HG03045 (cell line): ENCODE measurements at regions not wholly inside any gene's neighbourhood (a gene's known extent, or its start where the extent isn't known, plus 50 kb on each side); places are given as distances from the start of the nearest gene placed in this dataset.
"Not testable (repeated sequence)": the region's sequence is repeated elsewhere in the genome, so short reads cannot be mapped to it uniquely, and the experiment has no call there.

Source experiments
- ATAC-seq: cut with Tn5 transposase; IDR thresholded peaks from one replicate; pipeline ENCODE4 v1.9.1; 2021; ENCODE audit warnings: mild to moderate bottlenecking, moderate library complexity; ENCODE audit not compliant: unreplicated experiment

DNA sequence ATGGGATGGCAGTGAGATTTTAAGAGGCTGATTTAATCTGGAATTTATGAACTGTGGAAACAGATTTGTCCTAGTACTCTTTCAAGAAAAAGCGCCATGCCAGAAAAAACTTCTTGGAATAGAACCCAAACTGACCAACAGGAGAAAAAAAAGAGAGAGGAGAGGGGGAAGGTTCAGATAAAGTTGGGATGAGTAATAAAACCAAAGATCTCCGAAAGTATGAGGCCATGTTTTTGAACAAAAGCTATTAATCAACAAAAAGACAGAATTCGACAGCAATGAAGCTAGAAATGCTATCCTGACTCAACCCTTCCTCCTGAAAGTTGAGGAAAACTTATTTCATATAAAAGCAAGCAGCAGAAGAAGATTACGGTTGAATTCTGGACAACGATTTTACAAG, 135.5 kb downstream of the CEMIP2 start:
- ATAC-seq: no peak

- no peak for ATAC-seq
Measured at GRCh38 chr9:71630377-71630995, 137.8 kb downstream of the CEMIP2 start.

DNA sequence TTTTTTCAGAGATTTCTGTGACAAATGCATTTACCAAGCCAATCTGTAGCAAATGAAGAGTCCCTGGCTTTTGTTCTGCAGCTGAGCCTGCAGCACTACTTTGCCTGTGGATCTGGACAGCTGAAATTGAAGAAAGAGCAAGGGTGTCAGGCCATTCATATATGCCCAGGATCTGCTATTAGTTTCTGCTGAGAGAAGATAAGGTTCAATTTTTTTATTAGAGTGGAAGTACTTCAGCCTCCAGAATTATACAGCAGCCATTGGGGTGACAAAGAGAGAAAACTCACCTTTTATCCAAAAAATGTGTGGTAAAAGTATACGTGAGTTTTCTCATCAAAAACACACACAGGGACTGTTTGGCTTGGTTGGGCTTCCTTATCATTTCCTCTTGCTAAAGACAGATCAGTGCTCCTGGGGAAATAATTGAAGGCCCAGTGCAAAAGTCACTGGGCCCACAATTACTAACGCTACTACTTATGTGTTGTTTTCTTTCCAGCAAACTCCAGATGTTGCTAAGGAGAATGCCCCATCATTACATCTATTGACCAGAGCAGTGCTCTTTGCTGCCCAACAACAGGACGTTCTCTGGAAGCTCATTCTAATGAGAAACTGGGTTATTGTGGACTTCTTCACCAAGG, 138.6 kb downstream of the CEMIP2 start:
- no peak for ATAC-seq

DNA sequence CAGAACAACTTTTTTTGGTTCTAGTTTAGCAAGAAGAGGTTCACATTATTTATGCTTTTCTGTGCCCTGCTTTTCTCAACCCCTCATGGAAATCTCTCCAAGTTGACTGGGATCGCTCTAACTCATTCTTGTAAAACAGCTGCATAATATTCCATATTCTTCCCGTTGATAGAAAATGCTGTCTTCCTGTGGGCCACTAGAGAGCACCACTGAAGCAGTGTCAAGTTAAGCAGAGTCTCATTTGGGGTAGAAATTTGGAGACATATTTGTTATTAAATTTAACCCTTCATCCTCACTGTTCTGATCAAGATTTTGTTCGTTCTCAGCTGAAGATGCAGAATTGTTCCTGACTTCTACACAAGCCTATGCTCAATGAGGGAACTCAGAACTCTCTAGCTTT, 140.1 kb downstream of the CEMIP2 start:
- ATAC-seq: no peak

GRCh38 chr9:71627537-71627936, 140.8 kb downstream of the CEMIP2 start:
- no peak for ATAC-seq

DNA sequence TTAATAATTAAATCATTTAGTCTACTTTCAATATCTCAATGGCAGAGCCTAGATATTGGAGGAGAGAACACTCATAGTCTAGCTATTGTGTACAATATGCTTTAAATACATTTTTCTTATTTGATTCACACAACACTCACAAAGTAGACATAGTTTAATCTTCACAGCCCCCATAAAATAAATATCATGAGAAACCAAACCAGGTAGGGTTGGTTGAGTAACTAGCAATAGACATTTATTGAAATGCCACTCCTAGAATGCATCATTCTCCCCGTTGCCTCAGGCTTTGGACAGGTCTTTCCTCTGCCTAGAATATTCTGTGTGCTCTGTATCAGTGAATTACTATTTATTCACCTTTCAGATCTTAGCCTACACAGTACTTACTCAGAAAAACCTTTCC, 141.9 kb downstream of the CEMIP2 start:
- ATAC-seq: no peak

DNA sequence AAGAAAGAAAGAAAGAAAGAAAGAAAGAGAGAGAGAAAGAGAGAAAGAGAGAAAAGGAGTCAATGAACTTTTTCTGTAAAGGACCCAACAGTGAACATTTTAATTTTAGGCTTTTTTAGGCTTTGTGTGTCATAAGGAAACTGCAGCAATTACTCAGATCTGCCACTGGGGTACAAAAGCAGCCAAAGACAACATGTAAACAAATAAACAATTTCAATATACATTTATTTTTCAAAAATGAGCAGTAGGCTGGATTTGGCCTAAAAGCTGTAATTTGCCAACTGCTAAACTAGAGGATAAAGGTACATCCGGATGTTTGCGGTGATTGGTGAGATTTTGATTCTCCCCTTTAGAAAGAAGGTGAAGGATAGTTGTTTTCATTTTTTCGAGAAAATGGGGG, 143.6 kb downstream of the CEMIP2 start:
- no peak for ATAC-seq

- no peak for ATAC-seq
Measured at GRCh38 chr9:71620746-71621145, 147.6 kb downstream of the CEMIP2 start.

DNA sequence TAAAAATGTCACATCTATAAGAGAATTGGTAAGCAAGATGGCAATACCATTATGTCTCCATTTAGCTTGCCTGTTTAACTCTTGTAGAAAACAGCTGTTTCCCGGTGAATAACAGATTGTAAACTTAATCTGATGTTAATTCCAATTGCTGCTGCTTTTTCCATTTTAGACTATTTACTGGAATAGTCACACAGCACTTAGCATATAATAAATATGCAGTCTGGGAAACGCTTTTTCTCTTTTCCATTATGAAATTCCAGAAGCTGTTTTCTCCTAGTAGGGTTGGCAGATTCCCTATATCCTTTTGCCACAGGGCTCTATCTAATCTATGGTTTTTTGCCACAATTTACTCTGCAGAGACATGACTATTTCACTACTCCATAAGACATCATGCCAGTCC, 148.0 kb downstream of the CEMIP2 start:
- no peak for ATAC-seq

GRCh38 chr9:71619926-71620325, 148.4 kb downstream of the CEMIP2 start:
- no peak for ATAC-seq

GRCh38 chr9:71614409-71615010, 153.8 kb downstream of the CEMIP2 start:
- no peak for ATAC-seq

DNA sequence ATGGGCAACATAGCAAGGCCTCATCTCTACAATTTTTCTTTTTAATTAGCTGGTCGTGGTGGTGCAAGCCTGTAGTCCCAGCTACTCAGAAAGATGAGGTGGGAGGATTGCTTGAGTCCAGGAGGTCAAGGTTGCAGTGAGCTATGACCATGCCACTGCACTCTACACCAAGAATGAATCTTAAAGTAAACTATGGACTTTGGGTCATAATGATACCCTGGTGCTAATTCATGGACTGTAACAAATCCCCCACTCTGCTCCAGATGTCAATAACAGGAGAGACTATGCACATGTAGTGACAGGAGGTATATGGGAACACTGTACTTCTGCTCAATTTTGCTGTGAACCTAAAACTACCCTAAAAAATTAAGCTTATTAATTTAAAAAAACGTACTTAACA, 155.4 kb downstream of the CEMIP2 start:
- ATAC-seq: no peak

DNA sequence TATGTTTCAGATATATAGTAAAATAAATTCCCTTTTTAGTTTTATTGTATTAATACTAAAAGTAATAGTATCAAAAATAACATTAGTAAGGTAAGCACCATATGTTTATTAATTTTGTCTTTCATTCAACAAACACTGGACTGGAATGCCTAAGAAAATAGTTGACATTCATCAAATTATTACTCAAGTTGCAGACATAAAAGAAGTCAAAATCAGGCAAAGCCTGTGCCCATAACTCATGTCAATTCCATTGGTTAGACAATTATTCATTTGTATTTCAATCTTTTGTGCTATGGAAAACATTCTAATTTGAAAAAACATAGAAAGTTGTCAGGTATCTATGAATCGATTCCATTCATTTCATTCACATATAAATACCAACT, 158.9 kb downstream of the CEMIP2 start:
- no peak for ATAC-seq

DNA sequence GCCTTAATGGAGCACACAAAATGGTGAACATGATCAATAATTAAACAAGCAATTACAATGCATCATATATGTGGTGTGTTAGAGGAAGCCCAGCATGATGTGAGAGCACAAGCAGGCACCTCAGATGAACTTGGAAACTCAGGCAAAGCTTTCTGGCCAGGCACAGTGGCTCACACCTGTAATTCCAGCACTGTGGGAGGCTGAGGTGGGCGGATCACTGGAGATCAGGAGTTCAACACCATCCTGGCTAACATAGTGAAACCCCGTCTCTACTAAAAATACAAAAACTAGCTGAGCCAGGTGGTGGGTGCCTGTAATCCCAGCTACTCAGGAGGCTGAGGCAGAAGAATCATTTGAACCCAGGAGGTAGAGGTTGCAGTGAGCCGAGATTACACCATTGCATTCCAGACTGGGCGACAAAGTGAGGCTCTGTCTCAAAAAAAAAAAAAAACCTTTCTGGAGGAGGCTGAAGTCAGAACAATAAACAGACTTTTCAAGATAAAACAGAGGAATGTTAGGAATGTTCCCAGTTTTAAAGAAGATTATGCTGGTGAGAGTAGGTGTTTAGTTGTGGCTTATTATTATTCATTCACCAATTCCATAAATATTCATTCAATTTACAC, 159.4 kb downstream of the CEMIP2 start:
- ATAC-seq: no peak

DNA sequence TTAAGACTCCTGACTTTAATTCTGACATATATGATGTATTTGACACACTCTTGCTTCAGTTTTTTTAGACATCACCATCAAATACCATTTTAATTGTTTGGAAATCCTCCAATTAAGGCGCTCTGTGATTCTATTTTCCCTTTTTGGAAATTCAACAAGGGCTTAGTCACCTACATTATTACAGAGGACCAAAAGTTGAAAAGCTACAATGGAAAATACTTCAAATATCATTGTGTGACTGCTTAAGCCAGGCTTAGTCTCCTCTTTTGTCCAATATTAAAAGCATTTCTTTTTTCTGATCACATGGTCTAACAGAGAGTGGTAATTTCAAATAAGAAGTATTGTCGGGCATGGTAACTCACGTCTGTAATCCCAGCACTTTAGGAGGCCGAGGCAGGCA, 160.3 kb downstream of the CEMIP2 start:
- no peak for ATAC-seq

GRCh38 chr9:71607461-71607881, 160.8 kb downstream of the CEMIP2 start:
- ATAC-seq: no peak

- peak; percentile 95 for ATAC-seq
Measured at GRCh38 chr9:71604197-71605063, 163.9 kb downstream of the CEMIP2 start.

DNA sequence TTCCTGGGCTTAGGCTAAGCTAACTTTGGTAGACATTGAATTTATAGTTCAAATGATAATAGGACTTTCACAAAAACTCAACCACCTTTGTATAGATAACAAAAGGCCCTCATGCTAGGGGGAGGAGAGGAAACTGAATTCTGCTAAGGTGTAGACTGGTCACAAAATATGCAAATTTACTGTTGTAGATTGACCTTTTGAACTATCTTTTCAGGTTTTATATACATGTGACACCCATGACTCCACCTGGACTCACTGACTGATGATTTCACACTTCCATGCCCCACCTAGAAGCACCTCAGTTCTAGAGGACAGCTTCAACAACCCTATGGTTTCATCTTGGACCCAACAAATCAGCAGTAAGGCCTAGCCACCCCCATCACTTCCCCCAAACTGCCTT, 165.7 kb downstream of the CEMIP2 start:
- no peak for ATAC-seq

DNA sequence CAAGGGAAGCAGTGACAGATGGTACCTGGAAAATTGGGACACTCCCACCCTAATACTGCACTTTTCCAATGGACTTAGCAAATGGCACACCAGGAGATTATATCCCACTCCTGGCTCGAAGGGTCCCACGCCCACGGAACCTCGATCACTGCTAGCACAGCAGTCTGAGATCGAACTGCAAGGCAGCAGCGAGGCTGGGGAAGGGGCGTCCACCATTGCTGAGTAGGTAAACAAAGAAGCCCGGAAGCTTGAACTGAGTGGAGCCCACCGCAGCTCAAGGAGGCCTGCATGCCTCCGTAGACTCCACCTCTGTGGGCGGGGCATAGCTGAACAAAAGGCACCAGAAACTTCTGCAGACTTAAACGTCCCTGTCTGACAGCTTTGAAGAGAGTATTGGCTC, 172.6 kb downstream of the CEMIP2 start:
- not testable (repeated sequence) for ATAC-seq

DNA sequence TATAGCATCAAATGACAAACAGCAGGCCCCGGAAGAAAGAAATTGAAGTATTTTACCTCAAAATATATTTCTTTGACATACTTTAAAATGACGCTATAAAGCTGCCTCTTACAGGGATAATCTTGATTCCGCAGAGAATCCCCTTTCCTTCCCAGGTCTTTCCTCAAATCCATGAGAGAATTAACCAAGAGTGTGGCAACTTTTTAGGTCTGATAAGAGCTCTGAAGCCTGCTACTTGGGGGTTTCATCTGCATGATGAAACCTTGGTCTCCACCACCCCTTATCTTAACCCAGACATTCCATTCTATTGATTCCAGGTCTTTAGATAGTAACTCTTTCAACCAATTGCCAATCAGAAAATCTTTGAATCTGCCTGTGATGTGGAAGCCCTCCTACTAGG, 173.8 kb downstream of the CEMIP2 start:
- no peak for ATAC-seq

- ATAC-seq: no peak
Measured at GRCh38 chr9:71592400-71592799, 175.9 kb downstream of the CEMIP2 start.
